H1 (cell line): ENCODE measurements at regions not wholly inside any gene's neighbourhood (a gene's known extent, or its start where the extent isn't known, plus 50 kb on each side); places are given as distances from the start of the nearest gene placed in this dataset.

Experiments used
- CTCF ChIA-PET: fragments of 300-600 bp; sonication (Branson Sonifier 250); formaldehyde crosslinking; loops from one replicate; lab custom pipeline; 2021; ENCODE audit not compliant: partially characterized antibody; lab: Charles Lee
- POLR2A ChIA-PET: fragments of 300-600 bp; sonication (Branson Sonifier 250); formaldehyde crosslinking; loops from one replicate; lab custom pipeline; 2021; ENCODE audit warnings: inconsistent platforms; ENCODE audit not compliant: partially characterized antibody; lab: Charles Lee
- DNase-seq, 2 experiments: peaks; one replicate each; pipeline versions ENCODE4 v3.0.0 to v3.0.0-alpha.2; 2010 to 2022; ENCODE audit warnings: low spot score in 2 of 2, low read depth in 1 of 2, mixed read lengths in 1 of 2
- FAIRE-seq: peaks from 2 replicates; lab custom pipeline; 2011; peaks lifted over from hg19 to GRCh38; lab: Jason Lieb, UNC
- H2AFZ ChIP-seq: 2 replicates; pipeline ENCODE4 v1.8.1; 2012; ENCODE audit warnings: low read length, inconsistent platforms
- H2AK5ac ChIP-seq: 2 replicates; pipeline ENCODE4 v1.6.1; 2013; ENCODE audit warnings: low read depth, low read length
- H2BK120ac ChIP-seq: replicated peaks from 2 replicates; pipeline ENCODE3; 2013; ENCODE audit warnings: low read depth, low read length, inconsistent platforms
- H2BK12ac ChIP-seq: 2 replicates; pipeline ENCODE4 v1.6.1; 2013; ENCODE audit warnings: low read depth, low read length
- H2BK15ac ChIP-seq: 2 replicates; pipeline ENCODE4 v1.6.1; 2013; ENCODE audit warnings: low read length
- H2BK20ac ChIP-seq: 2 replicates; pipeline ENCODE4 v1.6.1; 2013; ENCODE audit warnings: low read length
- H2BK5ac ChIP-seq: 2 replicates; pipeline ENCODE4 v1.6.1; 2013; ENCODE audit warnings: low read depth, low read length
- H3K14ac ChIP-seq: 2 replicates; pipeline ENCODE4 v1.6.1; 2013; ENCODE audit warnings: inconsistent platforms; ENCODE audit not compliant: insufficient read length
- H3K18ac ChIP-seq: 2 replicates; pipeline ENCODE4 v1.6.1; 2013; ENCODE audit warnings: low read length; ENCODE audit errors: extremely low read depth
- H3K23ac ChIP-seq: 2 replicates; pipeline ENCODE4 v1.6.1; 2013; ENCODE audit warnings: inconsistent platforms; ENCODE audit not compliant: insufficient read length
- H3K23me2 ChIP-seq: 2 replicates; pipeline ENCODE4 v1.6.1; 2013; ENCODE audit warnings: low read depth, low read length
- H3K27ac ChIP-seq: 2 replicates; pipeline ENCODE4 v1.6.1; 2011; ENCODE audit warnings: low read depth, low read length, inconsistent platforms
- H3K27me3 ChIP-seq, 4 experiments: replicated peaks in 1 of 4; 1 replicate in 1 of 4; 2 replicates in 3 of 4; pipeline versions ENCODE4 v1.6.1 to v1.8.1; 2011 to 2013; ENCODE audit warnings: low read length in 3 of 4, mild to moderate bottlenecking in 3 of 4, inconsistent platforms in 2 of 4, mixed read lengths in 2 of 4, moderate library complexity in 1 of 4; ENCODE audit not compliant: control insufficient read depth in 3 of 4, insufficient read depth in 3 of 4; ENCODE audit errors: extremely low read depth in 1 of 4
- H3K36me3 ChIP-seq, 4 experiments: 2 replicates each; pipeline versions ENCODE4 v1.6.1 to v1.8.1; 2011 to 2013; ENCODE audit warnings: mild to moderate bottlenecking in 4 of 4, low read length in 3 of 4, moderate library complexity in 2 of 4, control low read depth in 1 of 4, inconsistent platforms in 1 of 4; ENCODE audit not compliant: insufficient read depth in 4 of 4, control insufficient read depth in 2 of 4
- H3K4ac ChIP-seq: replicated peaks from 2 replicates; pipeline ENCODE3; 2013; ENCODE audit warnings: low read length, low read depth, mixed read lengths, inconsistent platforms; ENCODE audit not compliant: insufficient read length
- H3K4me1 ChIP-seq, 4 experiments: replicated peaks in 1 of 4; 1 replicate in 1 of 4; 2 replicates in 3 of 4; pipeline versions ENCODE4 v1.6.1 to v1.8.1; 2011 to 2013; ENCODE audit warnings: low read length in 3 of 4, inconsistent platforms in 2 of 4, mixed read lengths in 1 of 4; ENCODE audit not compliant: insufficient read depth in 4 of 4, control insufficient read depth in 3 of 4
- H3K4me2 ChIP-seq, 2 experiments: 2 replicates each; pipeline versions ENCODE4 v1.6.1 to v1.8.1; 2011 to 2013; ENCODE audit warnings: low read depth in 2 of 2, low read length in 2 of 2, control low read depth in 1 of 2, inconsistent platforms in 1 of 2, mild to moderate bottlenecking in 1 of 2; ENCODE audit not compliant: insufficient read depth in 1 of 2
- H3K4me3 ChIP-seq, 4 experiments: fragments of 200-600, 300-600 bp in 1 of 4; sonication (generic), shearing (Covaris generic), sonication (Bioruptor Twin) in 1 of 4; 2 replicates each; pipeline versions ENCODE4 v1.5.1 to v1.8.1; 2011 to 2016; ENCODE audit warnings: low read length in 4 of 4, low read depth in 3 of 4, control low read depth in 2 of 4, inconsistent platforms in 2 of 4, mild to moderate bottlenecking in 2 of 4, mixed read lengths in 1 of 4, moderate library complexity in 1 of 4; ENCODE audit not compliant: insufficient read depth in 2 of 4; ENCODE audit errors: extremely low read depth in 1 of 4
- H3K56ac ChIP-seq: replicated peaks from 2 replicates; pipeline ENCODE3; 2013; ENCODE audit warnings: low read depth, mild to moderate bottlenecking, mixed read lengths, low read length, inconsistent platforms; ENCODE audit not compliant: insufficient read length
- H3K79me1 ChIP-seq: 2 replicates; pipeline ENCODE4 v1.6.1; 2013; ENCODE audit warnings: low read depth, low read length, control low read depth
- H3K79me2 ChIP-seq, 2 experiments: 2 replicates each; pipeline versions ENCODE4 v1.6.1 to v1.8.1; 2012 to 2013; ENCODE audit warnings: low read length in 2 of 2, mild to moderate bottlenecking in 2 of 2, inconsistent platforms in 1 of 2; ENCODE audit not compliant: insufficient read depth in 2 of 2, control insufficient read depth in 1 of 2
- H3K9ac ChIP-seq, 4 experiments: replicated peaks in 1 of 4; 1 replicate in 1 of 4; 2 replicates in 3 of 4; pipeline versions ENCODE4 v1.6.1 to v1.8.1; 2011 to 2013; ENCODE audit warnings: low read depth in 3 of 4, low read length in 3 of 4, control low read depth in 2 of 4, mild to moderate bottlenecking in 2 of 4, moderate library complexity in 2 of 4, inconsistent platforms in 1 of 4; ENCODE audit errors: extremely low read depth in 1 of 4
- H3K9me3 ChIP-seq, 2 experiments: 2 replicates each; pipeline versions ENCODE4 v1.6.1 to v1.8.1; 2012 to 2013; ENCODE audit warnings: mild to moderate bottlenecking in 2 of 2, moderate library complexity in 2 of 2, control low read depth in 1 of 2, inconsistent platforms in 1 of 2, low read depth in 1 of 2, low read length in 1 of 2, mixed read lengths in 1 of 2; ENCODE audit not compliant: insufficient read depth in 2 of 2
- H4K20me1 ChIP-seq, 2 experiments: replicated peaks in 1 of 2; 2 replicates each; pipeline versions ENCODE3 to v1.8.1; 2011 to 2013; ENCODE audit warnings: inconsistent platforms in 2 of 2, low read length in 2 of 2, mild to moderate bottlenecking in 1 of 2; ENCODE audit not compliant: insufficient read depth in 2 of 2, control insufficient read depth in 1 of 2
- H4K5ac ChIP-seq: 2 replicates; pipeline ENCODE4 v1.6.1; 2013; ENCODE audit warnings: low read length, low read depth, mixed read lengths, inconsistent platforms; ENCODE audit not compliant: insufficient read length
- H4K8ac ChIP-seq: 2 replicates; pipeline ENCODE4 v1.8.0; 2013; ENCODE audit warnings: mild to moderate bottlenecking, moderate library complexity, low read length, inconsistent platforms; ENCODE audit not compliant: insufficient read depth; ENCODE audit errors: extremely low read depth
- H4K91ac ChIP-seq: replicated peaks from 2 replicates; pipeline ENCODE3; 2013; ENCODE audit warnings: low read length, mixed read lengths, inconsistent platforms; ENCODE audit not compliant: insufficient read length
- CEBPB ChIP-seq: IDR thresholded peaks from 2 replicates; pipeline ENCODE4 v1.6.1; 2012; ENCODE audit warnings: low read depth, low read length
- EGR1 ChIP-seq: IDR thresholded peaks from 2 replicates; pipeline ENCODE4 v1.6.1; 2011; ENCODE audit warnings: low read depth, low read length, borderline replicate concordance
- GABPA ChIP-seq: IDR thresholded peaks from 2 replicates; pipeline ENCODE4 v1.6.1; 2011; ENCODE audit warnings: mild to moderate bottlenecking, low read length, moderate library complexity, borderline replicate concordance; ENCODE audit not compliant: insufficient read depth
- HDAC2 ChIP-seq, 2 experiments: fragments of 300-600 bp in 1 of 2; sonication (generic) in 1 of 2; IDR thresholded peaks; 2 replicates each; pipeline ENCODE4 v1.6.1; 2011 to 2012; ENCODE audit warnings: low read depth in 2 of 2, low read length in 2 of 2, mild to moderate bottlenecking in 2 of 2, moderate library complexity in 2 of 2, borderline replicate concordance in 1 of 2, inconsistent platforms in 1 of 2
- MAFK ChIP-seq: IDR thresholded peaks from 2 replicates; pipeline ENCODE4 v1.6.1; 2012; ENCODE audit warnings: low read depth, mild to moderate bottlenecking, improper control_type of control experiment, low read length
- SAP30 ChIP-seq: fragments of 300-600 bp; sonication (generic); IDR thresholded peaks from 2 replicates; pipeline ENCODE4 v1.7.1; 2012; ENCODE audit warnings: low read length, moderate library complexity, mild to moderate bottlenecking, inconsistent platforms; ENCODE audit not compliant: insufficient read depth, insufficient replicate concordance
- SIN3A ChIP-seq, 2 experiments: IDR thresholded peaks in 1 of 2; conservative IDR thresholded peaks in 1 of 2; 2 replicates each; pipeline ENCODE4 v1.6.1; 2011 to 2012; ENCODE audit warnings: low read length in 2 of 2, improper control_type of control experiment in 1 of 2, low read depth in 1 of 2, mild to moderate bottlenecking in 1 of 2
- WGBS, 2 experiments: shearing (Covaris generic) in 1 of 2; methylation state at CpG; one replicate each; pipeline versions ENCODE4 v1.1.6 to v1.1.7; 2013 to 2015; ENCODE audit warnings: low lambda C conversion rate in 2 of 2, mixed read lengths in 2 of 2, inconsistent platforms in 1 of 2, low coverage in 1 of 2, missing lambda C conversion rate in 1 of 2; ENCODE audit not compliant: insufficient replicate concordance in 2 of 2, insufficient coverage in 1 of 2, insufficient read length in 1 of 2; ENCODE audit errors: extremely low coverage in 1 of 2, missing lambda C conversion rate in 1 of 2; 5-methylcytosine and 5-hydroxymethylcytosine counted together

- Histone ChIP-seq H3K4ac (no peak overlapping the region), H2AK5ac (no peak overlapping the region), H3K23ac (no peak overlapping the region), H3K79me2 (no peaks in the 10 kb centered on the region), H3K36me3 (no peaks in the 10 kb centered on the region), H4K8ac (no peak overlapping the region; the same call in 1 of the 2 replicates), H3K27ac (no peak overlapping the region), H3K79me1 (no peaks in the 10 kb centered on the region), H3K14ac (no peak overlapping the region), H3K4me2 (no peak overlapping the region), H3K4me1 (no peaks in the 10 kb centered on the region; a peak in 1 of 7 replicates), H2AFZ (no peak overlapping the region), H2BK20ac (no peak overlapping the region), H4K91ac (no peak overlapping the region), H2BK12ac (no peak overlapping the region), H2BK120ac (no peak overlapping the region), H2BK15ac (no peak overlapping the region), H3K56ac (no peak overlapping the region), H3K18ac (no peak overlapping the region), H3K23me2 (no peaks in the 10 kb centered on the region; the same call in 1 of the 2 replicates), H3K27me3 (no peaks in the 10 kb centered on the region), H3K9me3 (no peaks in the 10 kb centered on the region), H3K4me3 (no peak overlapping the region), H4K5ac (no peak overlapping the region), H4K20me1 (no peaks in the 10 kb centered on the region), H2BK5ac (no peak overlapping the region), H3K9ac (no peak overlapping the region)
- CTCF ChIA-PET, result interaction anchor here (0.5 to 3.0 kb wide), 32 partner anchors 9 to 1740 kb away, joined by 3 to 10 read pairs (median 4); no protein-coding TSS in a partner anchor
- FAIRE-seq, result no peak
- POLR2A ChIA-PET, result no interaction called here
- DNase-seq, result no peak
- TF ChIP-seq EGR1 (no peak), CEBPB (no peak), SIN3A (conservative IDR thresholded peaks at IDR 0.05 in 1 of 2, IDR thresholded peaks at IDR 0.05 in 1 of 2; ENCODE audit: low read depth in 1 of 2, low read length in 2 of 2) (no peak), SAP30 (no peak), MAFK (no peak), GABPA (no peak), HDAC2 (IDR thresholded peaks at IDR 0.05; ENCODE audit: borderline replicate concordance in 1 of 2, low read depth in 2 of 2, low read length in 2 of 2) (no peak)
- 89% methylated on average over 8 of the region's 8 CpGs; no CpG with 5 or more reads in 1 of the 2 experiments for WGBS, 2 experiments
These were observed 136.2 kb upstream of the STMND1 start for GRCh38 chr6:16965689-16966088.
